Fibroblast of peridontal ligament (primary cell): ENCODE measurements at regions not wholly inside any gene's neighbourhood (a gene's known extent, or its start where the extent isn't known, plus 50 kb on each side); places are given as distances from the start of the nearest gene placed in this dataset.
"Not testable (repeated sequence)": the region's sequence is repeated elsewhere in the genome, so short reads cannot be mapped to it uniquely, and the experiment has no call there.

ENCODE experiments used
- DNase-seq: peaks from one replicate; pipeline ENCODE4 v3.0.0-alpha.2; 2010; ENCODE audit errors: extremely low read depth

DNA sequence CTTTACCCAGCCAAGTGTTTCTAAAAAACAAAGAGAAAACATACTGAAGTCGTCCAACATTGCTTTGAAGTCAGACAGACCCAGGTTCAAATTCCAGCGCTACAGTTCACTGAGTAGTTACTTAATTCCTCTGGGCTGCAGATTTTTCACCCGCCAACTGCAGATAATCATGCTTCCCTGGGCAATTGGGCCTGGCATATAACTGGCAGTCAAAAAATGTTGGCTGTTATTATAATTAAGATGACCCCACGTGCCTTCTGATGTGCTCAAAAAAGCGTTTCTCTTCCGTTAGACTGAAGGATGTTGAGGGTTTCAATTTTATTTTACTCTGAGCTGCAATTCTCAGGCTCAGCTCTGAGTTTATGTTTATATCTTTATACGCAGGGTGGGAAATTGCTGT, 156.1 kb upstream of the CITED2 start:
- peak; percentile 33 for DNase-seq

DNA sequence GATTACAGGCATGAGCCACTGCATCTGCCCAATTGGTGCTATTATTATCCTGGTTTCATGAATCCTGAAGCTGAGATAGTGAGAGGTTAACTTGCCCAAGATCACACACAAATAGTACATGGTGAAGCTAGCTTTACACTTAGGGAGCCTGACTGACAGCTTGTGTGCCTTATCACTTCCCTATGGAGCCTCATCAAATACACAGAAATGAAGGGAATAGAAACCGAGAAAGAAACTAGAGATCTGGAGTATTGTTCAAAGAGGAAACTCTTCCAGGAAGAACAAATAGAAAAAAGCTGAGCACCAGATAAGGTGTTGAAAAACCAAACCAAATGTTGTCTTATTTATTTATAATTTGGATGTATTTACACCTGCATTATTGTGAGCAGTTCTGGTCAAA, 155.0 kb upstream of the CITED2 start:
- no peak for DNase-seq

DNA sequence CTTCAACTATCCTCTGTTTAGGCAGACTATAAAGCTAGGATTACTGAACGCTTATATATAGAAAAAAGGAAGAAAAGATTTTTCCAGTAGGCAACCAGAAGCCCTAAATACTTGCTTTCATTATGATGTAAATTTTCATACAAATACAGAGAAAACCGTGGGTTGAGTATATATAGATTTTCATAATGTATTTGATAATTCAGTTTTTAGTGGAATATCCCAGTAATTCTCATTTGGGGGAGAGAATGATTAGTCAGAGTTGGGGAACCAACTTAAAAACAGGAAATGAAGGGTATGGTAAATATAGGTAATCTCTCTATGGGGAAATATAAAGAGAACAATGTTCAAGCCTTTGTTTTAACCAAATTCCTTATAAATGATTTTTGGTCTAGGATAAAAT, 154.0 kb upstream of the CITED2 start:
- no peak for DNase-seq

DNA sequence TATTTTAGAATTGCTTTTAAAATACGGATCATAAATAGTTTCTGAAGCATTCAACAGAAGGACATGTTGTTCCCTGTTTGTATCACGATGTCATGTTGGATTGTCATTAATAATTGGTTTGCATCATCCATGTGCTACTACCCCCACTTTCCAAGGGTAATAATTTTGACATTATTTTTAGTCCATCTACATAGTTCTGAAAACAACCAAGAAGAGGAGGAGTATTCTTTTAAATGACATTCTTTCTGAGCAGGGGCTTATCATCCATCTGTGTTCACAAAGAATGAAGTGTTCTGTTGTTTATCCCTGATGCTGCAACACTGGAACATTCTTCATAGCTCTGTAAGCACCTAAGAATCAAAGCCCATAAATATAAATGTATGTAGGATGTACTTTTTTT, 151.0 kb upstream of the CITED2 start:
- DNase-seq: no peak

DNA sequence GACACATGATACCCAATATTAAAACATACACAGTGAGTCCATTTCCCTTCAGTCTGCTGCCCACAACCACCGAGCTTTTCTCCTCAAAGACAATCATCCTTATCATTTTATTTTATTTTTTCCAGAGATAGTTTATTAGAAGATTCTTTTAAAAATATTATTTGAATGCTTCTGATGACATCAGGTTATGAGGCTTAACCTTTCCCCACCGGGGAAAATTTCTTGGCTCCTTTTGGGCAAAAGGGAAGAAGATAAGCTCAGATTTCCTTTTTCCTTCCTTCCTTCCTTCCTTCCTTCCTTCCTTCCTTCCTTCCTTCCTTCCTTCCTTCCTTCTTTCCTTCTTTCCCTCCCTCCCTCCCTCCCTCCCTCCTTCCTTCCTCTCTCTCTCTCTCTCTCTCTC, 149.5 kb upstream of the CITED2 start:
- no peak for DNase-seq

DNA sequence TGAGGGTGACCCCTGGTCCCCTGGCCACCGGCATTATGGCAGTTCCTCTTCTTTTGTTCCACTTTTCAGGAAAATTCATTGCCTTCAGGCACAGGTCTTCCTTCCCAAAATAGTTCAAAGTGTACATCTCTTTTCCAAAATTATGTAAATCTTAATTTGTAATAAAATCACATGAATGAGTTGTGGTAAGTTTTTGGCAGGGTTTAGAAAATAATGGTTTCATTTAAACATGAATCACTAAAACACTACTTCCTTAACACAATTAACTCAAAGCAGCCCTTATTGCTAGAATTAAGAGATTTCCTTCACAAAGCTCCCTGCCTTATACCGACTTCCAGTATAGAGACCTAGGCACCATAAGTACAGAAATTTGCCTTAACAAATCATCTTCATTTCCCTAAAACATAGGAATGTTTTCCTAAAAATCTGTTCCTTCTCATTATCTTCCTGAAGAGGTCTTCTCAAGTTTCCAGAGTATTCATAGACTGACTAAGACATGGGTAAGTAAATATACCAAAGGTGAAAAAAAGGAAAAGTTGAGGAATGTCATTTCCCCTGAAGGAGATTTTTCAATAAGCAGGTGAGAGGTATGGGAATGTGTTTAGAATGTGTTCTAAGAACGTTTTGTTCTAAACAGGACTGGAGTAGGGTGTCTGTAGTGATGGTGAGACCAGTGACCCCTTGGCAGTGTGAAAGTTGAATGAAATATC, 148.2 kb upstream of the CITED2 start:
- peak; percentile 74 for DNase-seq

DNA sequence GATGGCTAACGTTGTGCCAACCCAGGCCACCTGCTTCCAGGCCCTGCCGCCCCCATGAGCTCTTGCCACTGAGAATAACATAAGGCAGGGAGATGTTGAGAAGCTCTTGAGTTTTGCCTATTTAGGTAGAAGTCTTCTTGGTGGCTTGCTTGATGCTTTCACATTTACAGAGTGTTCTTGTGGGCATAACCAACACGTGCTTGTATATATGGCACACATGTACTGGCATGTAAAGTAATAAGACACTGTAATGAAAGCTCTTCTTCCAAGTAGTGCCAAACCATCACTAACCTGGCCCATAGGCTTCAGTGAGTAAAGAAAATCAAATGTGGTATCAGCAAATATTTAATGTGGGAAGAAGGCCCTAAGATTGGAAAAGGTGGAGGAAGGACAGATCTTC, 146.9 kb upstream of the CITED2 start:
- no peak for DNase-seq

DNA sequence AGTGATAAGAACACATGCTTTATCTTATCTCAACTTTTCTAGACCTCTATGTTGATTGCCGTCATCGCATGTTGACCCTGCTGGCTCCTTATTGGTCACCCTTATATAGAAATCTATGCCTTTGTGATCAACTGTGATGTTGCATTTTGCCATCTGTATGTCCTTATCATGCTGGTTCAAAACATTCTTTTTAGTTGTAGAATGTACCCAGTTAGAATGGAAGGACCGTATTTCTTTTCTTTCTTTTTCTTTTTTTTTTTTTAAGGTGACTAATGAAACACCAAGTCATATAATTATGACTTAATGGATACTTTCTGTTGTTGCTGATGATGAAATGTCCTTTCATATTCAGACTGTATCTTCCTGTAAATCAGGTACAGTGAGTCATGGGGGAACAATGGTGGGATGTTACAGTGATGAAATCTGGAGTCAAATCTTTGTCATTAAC, 145.9 kb upstream of the CITED2 start:
- DNase-seq: no peak

DNA sequence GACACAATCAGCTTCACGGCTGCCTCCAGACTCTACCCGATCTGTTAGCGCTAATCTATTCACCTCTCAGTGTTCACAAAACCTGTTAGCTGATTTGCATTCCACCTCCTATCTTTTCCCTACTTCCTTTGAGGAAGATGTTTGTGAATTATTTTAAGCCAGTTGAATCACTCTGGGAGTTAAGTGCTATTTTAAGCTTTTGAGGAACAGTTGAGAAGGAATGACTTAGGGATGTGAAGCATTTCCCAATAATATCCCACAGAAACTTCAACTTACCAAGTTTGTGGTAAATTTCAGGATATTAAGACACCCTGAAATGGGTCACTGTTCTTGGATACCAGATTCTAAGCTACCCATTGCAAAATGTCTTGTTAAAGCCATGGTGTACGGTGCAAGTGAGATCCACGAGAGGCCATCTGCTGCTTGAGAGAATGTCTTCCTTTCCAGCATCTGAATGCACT, 145.2 kb upstream of the CITED2 start:
- peak; percentile 85 for DNase-seq

DNA sequence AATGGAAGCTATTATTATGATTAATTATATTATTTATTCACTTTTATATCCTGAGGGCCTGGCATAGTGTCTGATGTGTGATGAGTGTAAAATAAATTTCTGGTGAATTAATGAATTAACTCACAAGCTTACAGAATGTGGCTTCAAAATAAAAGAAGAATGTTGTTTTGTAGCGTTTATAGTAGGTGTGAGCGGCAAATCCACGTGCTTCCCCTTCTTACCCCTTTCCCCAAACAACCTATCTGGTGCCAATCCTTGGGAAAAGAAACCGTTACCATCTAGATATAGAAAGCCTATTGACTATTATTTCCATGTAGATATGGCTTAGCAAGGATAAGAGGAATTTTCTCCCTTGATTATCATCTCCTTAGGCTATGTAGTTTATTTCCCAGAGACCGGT, 144.6 kb upstream of the CITED2 start:
- DNase-seq: no peak

DNA sequence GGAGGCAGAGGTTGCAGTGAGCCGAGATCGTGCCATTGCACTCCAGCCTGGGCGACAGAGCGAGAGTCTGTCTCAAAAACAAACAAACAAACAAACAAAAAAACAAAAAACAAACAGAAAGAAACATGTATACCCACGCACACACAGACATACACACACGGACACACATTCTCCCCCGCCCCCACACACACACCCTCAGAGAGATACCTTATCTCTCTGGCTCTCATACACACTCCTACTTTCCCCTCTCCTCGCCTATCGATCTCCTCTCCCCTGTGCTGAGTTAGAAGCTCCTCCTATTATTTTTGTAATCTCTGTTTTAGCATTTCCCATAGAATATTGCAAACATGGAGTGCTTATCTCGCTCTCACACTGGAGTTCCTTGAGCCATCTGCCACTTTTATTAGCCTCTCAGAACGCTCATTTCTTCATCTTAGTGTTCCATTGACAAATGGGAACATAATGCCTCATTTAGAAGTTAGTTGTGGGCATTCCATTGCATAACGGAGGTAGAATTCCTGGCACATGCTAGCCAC, 144.2 kb upstream of the CITED2 start:
- no peak for DNase-seq

DNA sequence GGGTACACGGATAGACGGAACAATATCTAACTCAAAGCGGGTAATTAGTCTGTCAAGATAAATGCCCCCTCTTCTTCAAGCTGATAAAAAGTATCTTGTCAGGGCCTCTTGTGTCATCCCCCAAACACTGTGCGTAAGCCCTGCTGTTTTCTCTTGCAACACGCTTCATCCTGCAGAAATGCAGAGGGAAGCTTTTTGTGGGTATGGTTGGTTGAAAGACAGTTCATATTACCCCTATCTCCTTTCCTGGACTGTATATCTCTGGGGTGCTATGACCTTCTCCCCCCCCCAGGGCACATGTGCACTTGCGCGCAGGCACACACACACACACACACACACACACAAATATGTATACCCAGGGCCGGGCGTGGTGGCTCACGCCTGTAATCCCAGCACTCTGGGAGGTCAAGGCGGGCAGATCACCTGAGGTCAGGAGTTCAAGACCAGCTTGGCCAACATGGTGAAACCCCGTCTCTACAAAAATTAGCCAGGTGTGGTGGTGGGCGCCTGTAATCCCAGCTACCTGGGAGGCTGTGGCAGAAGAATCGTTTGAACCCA, 143.6 kb upstream of the CITED2 start:
- not testable (repeated sequence) for DNase-seq

DNA sequence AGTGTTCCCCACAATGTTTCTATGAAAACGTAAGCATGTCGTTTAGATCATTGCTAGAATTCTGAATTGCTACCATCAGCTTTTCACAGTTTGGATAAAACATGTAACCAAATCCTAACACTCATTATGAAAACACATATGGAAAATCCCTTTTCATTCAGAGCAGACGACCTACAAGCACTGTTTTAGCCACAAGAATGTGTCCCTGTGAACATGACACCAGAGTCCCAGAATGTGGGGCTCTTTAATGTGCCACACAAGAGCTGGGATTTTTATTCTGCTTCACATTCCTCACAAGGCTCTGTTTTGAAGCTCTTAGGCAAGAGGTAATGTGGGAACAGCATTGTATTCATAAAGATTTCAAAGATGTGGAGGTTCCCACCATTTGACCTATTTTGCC, 141.1 kb upstream of the CITED2 start:
- peak; percentile 56 for DNase-seq

DNA sequence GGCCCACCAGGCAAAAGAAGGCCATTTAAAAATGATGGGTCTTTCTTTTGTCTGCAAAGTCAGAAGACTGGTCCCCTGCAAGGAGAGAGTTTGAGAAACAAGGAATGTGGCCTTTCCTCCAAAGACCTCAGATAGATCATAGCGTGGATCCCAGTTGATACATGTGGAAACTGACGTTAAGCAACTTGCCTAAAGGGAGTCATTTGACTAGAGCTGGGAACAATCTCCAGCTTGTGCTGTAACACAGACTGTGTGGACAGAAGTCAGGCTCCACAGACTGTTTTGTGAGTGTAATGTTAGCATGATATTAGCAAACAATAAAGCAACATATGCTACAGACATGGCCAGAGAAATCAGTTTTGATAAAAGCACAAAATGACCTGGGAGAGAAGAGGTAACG, 140.4 kb upstream of the CITED2 start:
- no peak for DNase-seq

DNA sequence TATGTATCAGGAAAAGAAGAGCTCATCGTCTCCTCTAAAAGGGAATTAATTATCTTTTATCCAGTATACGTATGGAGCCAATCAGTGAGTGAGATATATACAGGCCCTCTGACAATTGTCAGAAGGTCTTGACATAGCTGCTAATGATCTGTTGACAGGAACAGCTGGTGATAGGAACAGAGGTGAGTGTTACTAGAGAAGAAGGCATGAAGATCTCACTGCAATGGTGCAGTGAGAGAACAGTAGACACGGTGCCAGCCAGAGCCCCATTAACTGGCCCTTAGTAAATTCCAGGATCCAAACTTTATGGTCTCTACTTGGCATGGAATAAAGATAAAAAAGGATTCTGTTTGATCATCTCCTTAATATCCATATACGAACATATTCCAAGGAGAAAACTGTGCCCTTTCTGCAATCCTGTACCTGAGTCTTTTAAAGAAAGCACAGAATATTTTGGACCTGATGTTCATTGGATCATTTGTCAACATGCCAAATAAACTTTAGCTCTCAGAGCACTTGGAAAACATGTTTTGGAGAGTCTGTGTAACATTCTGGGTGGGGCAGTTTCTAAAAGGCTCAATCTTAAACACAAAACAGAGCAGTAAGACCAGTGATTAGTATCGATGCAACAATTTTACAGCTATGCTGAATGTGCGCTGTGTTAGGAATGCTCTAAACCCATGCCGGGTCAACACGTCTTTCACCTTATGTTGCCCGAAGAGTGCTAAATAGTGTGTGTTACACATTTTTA, 135.8 kb upstream of the CITED2 start:
- no peak for DNase-seq

DNA sequence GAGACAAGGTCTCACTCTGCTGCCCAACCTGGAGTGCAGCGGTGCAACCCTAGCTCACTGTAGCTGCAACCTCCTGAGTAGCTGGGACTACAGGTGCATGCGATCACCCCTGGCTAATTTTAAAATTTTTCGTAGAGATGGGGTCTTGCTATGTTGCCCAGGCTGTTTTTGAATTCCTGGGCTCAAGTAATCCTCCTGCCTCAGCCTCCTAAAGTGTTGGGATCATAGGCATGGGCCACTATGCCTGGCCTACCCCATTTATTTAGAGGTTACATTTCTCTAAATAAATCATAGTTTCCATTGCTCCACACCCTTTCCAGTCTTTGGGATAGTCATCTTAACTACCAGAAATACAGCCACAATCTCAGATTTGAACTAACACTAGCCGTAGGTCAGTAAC, 134.7 kb upstream of the CITED2 start:
- no peak for DNase-seq

DNA sequence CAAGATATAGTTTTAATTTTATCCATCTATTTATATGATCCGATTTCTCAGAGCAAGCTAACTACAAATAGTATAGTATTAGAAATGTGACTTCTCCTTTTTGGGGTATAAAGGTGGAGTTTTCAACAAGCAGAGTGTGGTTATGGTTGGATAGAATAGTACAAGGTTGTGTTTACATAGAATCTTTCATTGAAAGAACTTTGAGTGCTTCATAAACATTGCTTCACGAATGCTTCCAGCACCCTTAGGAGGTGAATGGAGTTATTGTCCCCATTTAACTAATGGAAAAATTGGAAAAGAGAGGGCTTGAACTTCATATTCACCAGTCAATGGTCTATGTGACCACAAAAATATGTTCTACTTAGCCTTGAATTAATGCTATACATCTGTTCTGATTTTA, 134.1 kb upstream of the CITED2 start:
- no peak for DNase-seq

DNA sequence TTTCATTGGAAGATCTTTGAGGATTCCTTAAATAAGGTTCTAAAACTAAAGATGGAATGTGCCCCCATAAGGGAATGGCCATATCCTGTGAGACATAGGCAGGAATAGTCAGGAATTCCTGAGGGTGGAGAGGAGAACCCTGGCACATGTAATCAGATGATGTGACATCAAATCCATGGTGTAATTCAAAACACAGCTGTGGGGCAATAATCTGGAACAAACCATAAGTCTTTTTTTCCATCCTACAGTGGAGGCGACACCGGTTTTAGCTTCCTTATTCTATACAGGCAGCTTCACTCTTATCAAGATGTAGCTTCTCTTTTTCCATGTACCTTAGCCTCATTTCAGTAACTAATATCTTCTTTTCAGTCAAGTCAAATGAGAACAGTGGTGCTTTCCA, 133.6 kb upstream of the CITED2 start:
- DNase-seq: peak; percentile 68

DNA sequence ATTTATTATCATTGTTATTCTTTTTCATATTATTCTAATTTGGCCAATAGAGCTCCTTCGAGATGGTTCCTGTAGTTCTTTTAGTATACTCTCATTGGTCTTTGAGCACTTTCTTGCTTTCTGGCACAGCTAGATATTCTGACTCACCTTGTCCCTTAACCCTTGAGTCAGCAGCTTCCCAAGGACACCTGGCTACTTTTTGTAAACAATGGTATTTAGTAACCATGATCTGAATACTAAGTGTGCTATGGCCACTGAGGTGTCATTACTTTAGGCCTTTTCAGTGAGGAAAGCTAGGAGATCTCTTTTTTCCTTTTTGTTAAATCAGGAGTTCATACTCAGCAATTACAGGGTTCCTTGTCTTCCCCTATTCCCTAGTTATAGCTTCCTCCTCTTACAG, 126.5 kb upstream of the CITED2 start:
- no peak for DNase-seq

DNA sequence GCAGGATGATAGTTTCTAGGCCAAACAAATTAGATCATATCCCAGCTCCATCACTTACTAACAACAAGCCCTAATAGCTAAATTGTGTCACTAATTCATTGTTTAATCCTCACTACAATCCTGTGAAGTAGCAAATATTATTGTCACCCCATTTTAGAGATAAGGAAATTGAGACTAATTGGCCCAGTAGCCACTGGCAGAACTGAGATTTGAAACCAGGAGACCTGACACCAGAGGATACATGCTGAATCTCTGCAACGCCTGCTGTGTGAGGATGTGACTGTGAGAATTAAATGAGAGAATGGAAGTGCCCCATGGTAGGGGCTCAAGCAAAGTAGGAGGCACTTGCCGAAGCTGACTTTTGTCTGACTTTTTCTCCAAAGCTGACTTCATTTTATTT, 124.3 kb upstream of the CITED2 start:
- no peak for DNase-seq

DNA sequence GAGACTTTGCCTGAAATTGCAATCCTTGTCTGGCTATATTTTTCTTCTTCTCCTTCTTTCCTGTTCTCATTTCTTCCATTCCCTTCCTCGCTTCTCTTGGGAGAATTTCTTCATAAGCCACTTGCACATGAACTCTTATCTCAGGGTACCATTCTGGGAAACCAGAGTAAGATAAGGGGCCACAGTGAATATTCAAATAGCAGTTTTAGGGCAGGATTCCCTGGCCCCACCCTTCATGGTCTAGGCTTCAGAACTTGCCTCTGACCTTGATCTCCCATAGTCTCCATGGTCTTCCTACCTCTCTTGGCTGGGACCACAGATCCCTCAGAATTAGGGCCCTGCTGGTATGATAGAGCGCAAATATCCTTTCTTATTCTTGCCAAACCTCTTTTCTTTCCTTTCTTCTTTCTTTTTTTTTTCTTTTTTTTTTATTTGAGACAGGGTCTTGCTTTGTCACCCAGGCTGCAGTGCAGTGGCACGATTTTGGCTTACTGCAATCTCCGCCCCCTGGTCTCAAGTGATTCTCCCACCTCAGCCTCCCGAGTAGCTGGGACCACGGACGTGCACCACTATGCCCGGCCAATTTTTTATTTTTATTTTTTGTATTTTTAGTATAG, 123.0 kb upstream of the CITED2 start:
- no peak for DNase-seq

DNA sequence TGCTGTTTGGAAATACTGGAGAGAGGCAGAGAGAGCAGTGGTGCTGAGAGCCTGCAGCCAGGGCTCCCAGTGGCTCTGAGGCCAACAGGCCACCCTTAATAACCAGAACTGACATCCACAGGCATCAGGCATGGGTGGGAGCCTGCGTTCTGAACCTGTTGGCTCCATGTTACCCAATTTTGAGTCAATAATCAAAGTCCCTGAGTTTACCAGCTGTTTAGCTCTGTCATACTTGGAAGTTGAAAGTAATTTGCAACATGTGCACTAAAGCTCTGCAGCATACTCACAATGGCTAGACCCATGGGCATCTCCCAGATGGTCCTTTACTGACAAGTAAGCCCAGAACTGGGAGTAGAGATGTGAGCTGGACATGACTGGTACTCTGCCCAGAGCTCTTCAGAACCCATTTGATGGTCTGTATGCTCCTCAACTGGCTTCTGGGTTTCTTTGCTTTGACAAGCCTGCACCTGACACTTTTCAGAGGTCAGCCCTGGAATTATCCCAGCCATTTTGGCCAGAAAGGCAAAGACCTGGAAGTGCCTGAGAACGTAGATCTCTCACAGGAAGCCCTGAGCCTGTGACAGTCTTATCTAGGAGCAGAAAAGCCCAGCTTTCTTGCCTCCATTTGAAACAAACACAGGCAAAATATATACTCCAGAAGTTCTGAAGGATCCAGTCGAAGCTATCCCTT, 122.4 kb upstream of the CITED2 start:
- no peak for DNase-seq
